ENCODE measurements at regions not wholly inside any gene's neighbourhood (a gene's known extent, or its start where the extent isn't known, plus 50 kb on each side); places are given as distances from the start of the nearest gene placed in this dataset.

DNA sequence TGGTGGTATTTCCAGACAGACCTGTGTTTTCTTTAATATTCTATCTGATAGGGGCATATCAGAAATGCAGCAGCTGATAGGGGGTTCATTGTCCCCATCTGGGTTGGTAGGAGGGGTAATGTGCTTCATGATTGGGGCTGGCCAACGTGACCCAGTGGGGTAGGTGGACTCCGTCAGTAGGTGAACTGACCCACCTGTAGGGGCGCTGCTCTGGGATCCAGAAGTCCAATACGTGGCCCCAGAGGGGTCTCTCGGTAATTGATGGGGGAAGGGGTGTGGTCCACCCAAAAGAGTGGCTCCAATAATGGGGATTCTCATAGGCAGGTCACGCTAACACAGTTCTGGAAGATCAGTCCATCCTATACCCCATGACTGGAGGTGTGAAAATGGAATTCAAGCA lies 112.0 kb downstream of the PRLHR start:
- TF ChIP-seq, protein P1, sequence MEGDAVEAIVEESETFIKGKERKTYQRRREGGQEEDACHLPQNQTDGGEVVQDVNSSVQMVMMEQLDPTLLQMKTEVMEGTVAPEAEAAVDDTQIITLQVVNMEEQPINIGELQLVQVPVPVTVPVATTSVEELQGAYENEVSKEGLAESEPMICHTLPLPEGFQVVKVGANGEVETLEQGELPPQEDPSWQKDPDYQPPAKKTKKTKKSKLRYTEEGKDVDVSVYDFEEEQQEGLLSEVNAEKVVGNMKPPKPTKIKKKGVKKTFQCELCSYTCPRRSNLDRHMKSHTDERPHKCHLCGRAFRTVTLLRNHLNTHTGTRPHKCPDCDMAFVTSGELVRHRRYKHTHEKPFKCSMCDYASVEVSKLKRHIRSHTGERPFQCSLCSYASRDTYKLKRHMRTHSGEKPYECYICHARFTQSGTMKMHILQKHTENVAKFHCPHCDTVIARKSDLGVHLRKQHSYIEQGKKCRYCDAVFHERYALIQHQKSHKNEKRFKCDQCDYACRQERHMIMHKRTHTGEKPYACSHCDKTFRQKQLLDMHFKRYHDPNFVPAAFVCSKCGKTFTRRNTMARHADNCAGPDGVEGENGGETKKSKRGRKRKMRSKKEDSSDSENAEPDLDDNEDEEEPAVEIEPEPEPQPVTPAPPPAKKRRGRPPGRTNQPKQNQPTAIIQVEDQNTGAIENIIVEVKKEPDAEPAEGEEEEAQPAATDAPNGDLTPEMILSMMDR (IDR thresholded peaks at IDR 0.05) = no peak
- no peak for TF ChIP-seq EZH2 (IDR thresholded peaks at IDR 0.05)
